ENCODE measurements at regions not wholly inside any gene's neighbourhood (a gene's known extent, or its start where the extent isn't known, plus 50 kb on each side); places are given as distances from the start of the nearest gene placed in this dataset.
A peak's percentile ranks its signal among the peaks of the same experiment; 100 is the strongest.

GRCh38 chr13:73351730-73352129 lies 292.9 kb downstream of the KLF5 start:
- no peak overlapping the region for H3K4me3 ChIP-seq (ENCODE audit: low read depth, low read length)
- TF ChIP-seq CTCF (IDR thresholded peaks at IDR 0.05; ENCODE audit: low read depth, low read length), result no peak
- DNase-seq (ENCODE audit: low read depth, low spot score), result no peak
- in situ Hi-C loops (cut with HindIII; ENCODE audit: low sequenced_read_pairs), result no loop called here

GRCh38 chr13:73341748-73342147 lies 282.9 kb downstream of the KLF5 start:
- in situ Hi-C loops (cut with HindIII; ENCODE audit: low sequenced_read_pairs), result no loop called here
- no peak for TF ChIP-seq CTCF (IDR thresholded peaks at IDR 0.05; ENCODE audit: low read depth, low read length)
- peak; percentile 47 for DNase-seq (ENCODE audit: low read depth, low spot score)
- no peak overlapping the region for H3K4me3 ChIP-seq (ENCODE audit: low read depth, low read length)

GRCh38 chr13:73340069-73340468 lies 281.3 kb downstream of the KLF5 start:
- no peak for TF ChIP-seq CTCF (IDR thresholded peaks at IDR 0.05; ENCODE audit: low read depth, low read length)
- no peak overlapping the region for H3K4me3 ChIP-seq (ENCODE audit: low read depth, low read length)
- no peak for DNase-seq (ENCODE audit: low read depth, low spot score)
- in situ Hi-C loops (cut with HindIII; ENCODE audit: low sequenced_read_pairs), result no loop called here

- DNase-seq (ENCODE audit: low read depth, low spot score), result no peak
- no peak for TF ChIP-seq CTCF (IDR thresholded peaks at IDR 0.05; ENCODE audit: low read depth, low read length)
- no peak overlapping the region for H3K4me3 ChIP-seq (ENCODE audit: low read depth, low read length)
- in situ Hi-C loops (cut with HindIII; ENCODE audit: low sequenced_read_pairs), result no loop called here
Observed at GRCh38 chr13:73339086-73339485, 280.3 kb downstream of the KLF5 start.

- TF ChIP-seq CTCF (IDR thresholded peaks at IDR 0.05; ENCODE audit: low read depth, low read length), result no peak
- no peak overlapping the region for H3K4me3 ChIP-seq (ENCODE audit: low read depth, low read length)
- in situ Hi-C loops (cut with HindIII; ENCODE audit: low sequenced_read_pairs), result no loop called here
- peak; percentile 27 for DNase-seq (ENCODE audit: low read depth, low spot score)
Observed at GRCh38 chr13:73338389-73338788, 279.6 kb downstream of the KLF5 start.

GRCh38 chr13:73337532-73337931 lies 278.7 kb downstream of the KLF5 start:
- H3K4me3 ChIP-seq (ENCODE audit: low read depth, low read length), result no peak overlapping the region
- in situ Hi-C loops (cut with HindIII; ENCODE audit: low sequenced_read_pairs), result no loop called here
- no peak for TF ChIP-seq CTCF (IDR thresholded peaks at IDR 0.05; ENCODE audit: low read depth, low read length)
- DNase-seq (ENCODE audit: low read depth, low spot score), result no peak

GRCh38 chr13:73336773-73337172 lies 278.0 kb downstream of the KLF5 start:
- H3K4me3 ChIP-seq (ENCODE audit: low read depth, low read length), result no peak overlapping the region
- in situ Hi-C loops (cut with HindIII; ENCODE audit: low sequenced_read_pairs), result no loop called here
- no peak for DNase-seq (ENCODE audit: low read depth, low spot score)
- TF ChIP-seq CTCF (IDR thresholded peaks at IDR 0.05; ENCODE audit: low read depth, low read length), result no peak
